Trophoblast cell (in vitro differentiated cells and primary cell): ENCODE measurements at regions not wholly inside any gene's neighbourhood (a gene's known extent, or its start where the extent isn't known, plus 50 kb on each side); places are given as distances from the start of the nearest gene placed in this dataset.

Experiments
- DNase-seq, 2 donors: peaks; one replicate each; pipeline ENCODE4 v3.0.0-alpha.2; 2016
- H2AFZ ChIP-seq: 2 replicates; pipeline ENCODE4 v1.6.1; 2013; ENCODE audit warnings: low read length, moderate library complexity, mild to moderate bottlenecking; ENCODE audit not compliant: insufficient read depth, poor library complexity
- H2AK5ac ChIP-seq: 2 replicates; pipeline ENCODE4 v1.6.1; 2013; ENCODE audit warnings: mild to moderate bottlenecking, low read length
- H2BK120ac ChIP-seq: 2 replicates; pipeline ENCODE4 v1.6.1; 2013; ENCODE audit warnings: low read length, mild to moderate bottlenecking, moderate library complexity; ENCODE audit not compliant: insufficient read depth, poor library complexity
- H2BK12ac ChIP-seq: 2 replicates; pipeline ENCODE4 v1.6.1; 2013; ENCODE audit warnings: mild to moderate bottlenecking, low read length, moderate library complexity
- H2BK5ac ChIP-seq: 2 replicates; pipeline ENCODE4 v1.6.1; 2013; ENCODE audit warnings: low read length, low read depth, moderate library complexity, mild to moderate bottlenecking; ENCODE audit not compliant: poor library complexity
- H3K14ac ChIP-seq: 2 replicates; pipeline ENCODE4 v1.6.1; 2013; ENCODE audit warnings: mild to moderate bottlenecking, low read length
- H3K18ac ChIP-seq: 2 replicates; pipeline ENCODE4 v1.6.1; 2013; ENCODE audit warnings: mild to moderate bottlenecking, low read length
- H3K23ac ChIP-seq: 2 replicates; pipeline ENCODE4 v1.6.1; 2013; ENCODE audit warnings: low read length
- H3K27ac ChIP-seq: 2 replicates; pipeline ENCODE4 v1.5.1; 2013; ENCODE audit warnings: low read depth, mild to moderate bottlenecking, inconsistent platforms, low read length, moderate library complexity
- H3K27me3 ChIP-seq: 2 replicates; pipeline ENCODE4 v1.6.1; 2013; ENCODE audit warnings: inconsistent platforms, mild to moderate bottlenecking, low read length, moderate library complexity; ENCODE audit not compliant: insufficient read depth
- H3K36me3 ChIP-seq, 2 experiments: 1 replicate in 1 of 2; 2 replicates in 1 of 2; pipeline ENCODE4 v1.6.1; 2013; ENCODE audit warnings: low read length in 2 of 2, mild to moderate bottlenecking in 2 of 2, moderate library complexity in 1 of 2; ENCODE audit not compliant: insufficient read depth in 2 of 2, control insufficient read depth in 1 of 2
- H3K4ac ChIP-seq: 2 replicates; pipeline ENCODE4 v1.6.1; 2013; ENCODE audit warnings: low read depth, mild to moderate bottlenecking, low read length, moderate library complexity
- H3K4me1 ChIP-seq, 2 experiments: 1 replicate in 1 of 2; 2 replicates in 1 of 2; pipeline ENCODE4 v1.6.1; 2013; ENCODE audit warnings: low read length in 2 of 2, mild to moderate bottlenecking in 2 of 2, moderate library complexity in 1 of 2; ENCODE audit not compliant: insufficient read depth in 2 of 2, control insufficient read depth in 1 of 2
- H3K4me2 ChIP-seq: 2 replicates; pipeline ENCODE4 v1.6.1; 2013; ENCODE audit warnings: inconsistent platforms, mild to moderate bottlenecking, low read length, moderate library complexity
- H3K4me3 ChIP-seq: 2 replicates; pipeline ENCODE4 v1.5.1; 2013; ENCODE audit warnings: mild to moderate bottlenecking, low read depth, low read length, inconsistent platforms
- H3K79me1 ChIP-seq: one replicate; pipeline ENCODE4 v1.6.1; 2013; ENCODE audit warnings: low read length
- H3K79me2 ChIP-seq: 2 replicates; pipeline ENCODE4 v1.6.1; 2013; ENCODE audit warnings: low read length, mild to moderate bottlenecking; ENCODE audit not compliant: control insufficient read depth, insufficient read depth, poor library complexity
- H3K9ac ChIP-seq: 2 replicates; pipeline ENCODE4 v1.6.1; 2013; ENCODE audit warnings: mild to moderate bottlenecking, low read length
- H3K9me3 ChIP-seq: 2 replicates; pipeline ENCODE4 v1.6.1; 2013; ENCODE audit warnings: low read depth, mild to moderate bottlenecking, control low read depth, inconsistent platforms, low read length; ENCODE audit not compliant: insufficient read depth
- H4K12ac ChIP-seq: 2 replicates; pipeline ENCODE4 v1.6.1; 2013; ENCODE audit warnings: low read depth, mild to moderate bottlenecking, low read length, moderate library complexity
- H4K8ac ChIP-seq: 2 replicates; pipeline ENCODE4 v1.6.1; 2013; ENCODE audit warnings: low read depth, mild to moderate bottlenecking, low read length, moderate library complexity
- H4K91ac ChIP-seq: one replicate; pipeline ENCODE4 v1.6.1; 2013; ENCODE audit warnings: low read depth, mild to moderate bottlenecking, low read length, moderate library complexity
- WGBS: extraction: QIAGEN DNeasy Blood & Tissue Kit; methylation state at CpG from one replicate; pipeline ENCODE4 v1.1.7; 2013; ENCODE audit warnings: missing lambda C conversion rate; ENCODE audit not compliant: insufficient read length, insufficient coverage; ENCODE audit errors: extremely low coverage; 5-methylcytosine and 5-hydroxymethylcytosine counted together

DNA sequence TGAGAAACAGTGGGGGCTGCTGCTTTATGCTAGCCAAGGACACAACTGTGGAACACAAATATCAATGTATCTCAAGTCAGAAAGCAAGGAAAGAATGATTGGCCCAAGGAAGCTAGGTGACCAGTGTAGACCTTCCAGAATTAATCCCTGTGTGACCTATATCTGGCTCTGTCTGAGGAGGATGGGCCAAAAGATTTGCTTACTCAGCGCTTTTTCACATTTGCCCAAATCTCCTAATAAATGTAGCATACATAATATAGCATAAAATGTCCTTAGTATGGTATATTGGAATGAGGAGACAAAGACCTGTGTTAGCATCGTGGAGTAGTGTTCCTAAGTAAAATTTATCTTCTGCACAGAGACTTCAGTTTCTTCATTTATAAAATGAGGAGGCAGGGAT, 66.7 kb upstream of the NT5C1B start:
- WGBS: no CpG with 5 or more reads among the region's 2 CpGs
- no peak overlapping the region for H4K91ac ChIP-seq

DNA sequence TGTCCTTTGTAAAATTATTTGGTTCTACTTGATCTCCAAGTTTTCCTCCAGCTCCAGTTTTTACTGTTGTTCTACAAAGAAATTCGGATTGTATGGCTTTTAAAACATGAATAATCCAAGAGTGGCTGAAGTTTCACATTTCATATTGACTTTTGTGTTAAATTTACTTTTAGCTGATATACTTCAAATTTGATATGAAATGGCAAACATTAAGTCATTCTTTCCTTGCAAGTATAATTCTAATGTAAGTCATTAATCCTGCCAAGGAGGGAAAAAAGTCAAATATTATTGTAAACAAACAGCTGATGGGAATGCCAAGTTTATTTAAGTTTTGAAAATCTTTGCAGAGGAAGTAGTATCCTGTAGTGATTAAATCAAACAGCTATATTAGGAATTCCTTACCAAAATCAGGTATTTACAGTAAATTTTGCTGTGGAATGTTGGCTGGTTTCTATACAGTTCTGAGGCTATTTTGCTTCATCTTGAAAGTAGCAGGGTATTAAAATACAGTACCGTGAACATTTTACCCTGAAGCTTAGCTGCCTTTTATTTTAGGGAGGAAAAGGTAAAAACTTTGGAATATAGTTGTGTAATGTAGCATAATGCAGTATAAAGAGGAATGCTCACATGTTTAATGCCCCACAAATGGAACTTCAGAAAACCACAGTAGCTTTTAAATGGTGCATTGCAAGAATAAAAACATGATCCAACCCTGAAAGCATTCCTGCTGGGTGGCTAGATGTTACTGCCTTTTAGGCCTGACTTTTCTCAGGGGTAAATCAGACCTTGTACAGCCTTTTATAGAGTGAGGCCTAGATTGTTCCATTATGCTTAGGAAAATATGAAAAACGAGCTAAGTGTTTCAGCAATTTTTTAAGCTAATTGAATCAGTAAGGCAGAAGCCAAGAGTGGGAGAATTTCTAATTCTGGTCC, 62.7 kb upstream of the NT5C1B start:
- H2BK5ac ChIP-seq: no peak overlapping the region
- WGBS: no CpG with 5 or more reads among the region's 3 CpGs
- no peaks in the 10 kb centered on the region for H3K9me3 ChIP-seq
- no peaks in the 10 kb centered on the region for H3K79me2 ChIP-seq
- H2AK5ac ChIP-seq: no peak overlapping the region
- DNase-seq: no peak
- no peak overlapping the region for H2BK120ac ChIP-seq
- no peak overlapping the region for H3K18ac ChIP-seq
- H2BK12ac ChIP-seq: no peak overlapping the region
- no peak overlapping the region for H4K8ac ChIP-seq
- H3K23ac ChIP-seq: no peak overlapping the region
- H3K4me1 ChIP-seq: no peaks in the 10 kb centered on the region
- H3K27ac ChIP-seq: peak overlapping the region; percentile 25
- H3K79me1 ChIP-seq: no peaks in the 10 kb centered on the region
- H4K12ac ChIP-seq: no peak overlapping the region
- no peak overlapping the region for H3K9ac ChIP-seq
- no peak overlapping the region for H4K91ac ChIP-seq
- H3K4me2 ChIP-seq: no peak overlapping the region
- H3K14ac ChIP-seq: no peak overlapping the region
- H3K4ac ChIP-seq: no peak overlapping the region
- H2AFZ ChIP-seq: no peak overlapping the region
- no peak overlapping the region for H3K4me3 ChIP-seq
- H3K27me3 ChIP-seq: no peaks in the 10 kb centered on the region
- H3K36me3 ChIP-seq: no peaks in the 10 kb centered on the region

More for the DNA sequence above, 66.7 kb upstream of the NT5C1B start:
- H4K8ac ChIP-seq: no peak overlapping the region
- H3K18ac ChIP-seq: no peak overlapping the region
- no peaks in the 10 kb centered on the region for H3K79me1 ChIP-seq
- H3K36me3 ChIP-seq: no peaks in the 10 kb centered on the region
- no peak overlapping the region for H2BK5ac ChIP-seq
- H2AFZ ChIP-seq: no peak overlapping the region
- H4K12ac ChIP-seq: no peak overlapping the region
- no peak overlapping the region for H3K4ac ChIP-seq
- no peak overlapping the region for H3K14ac ChIP-seq
- no peak for DNase-seq
- no peak overlapping the region for H3K4me3 ChIP-seq
- no peak overlapping the region for H3K4me2 ChIP-seq
- no peak overlapping the region for H3K23ac ChIP-seq
- no peak overlapping the region for H2AK5ac ChIP-seq
- H2BK120ac ChIP-seq: no peak overlapping the region
- no peaks in the 10 kb centered on the region for H3K27me3 ChIP-seq
- H3K27ac ChIP-seq: no peak overlapping the region
- no peaks in the 10 kb centered on the region for H3K9me3 ChIP-seq
- H2BK12ac ChIP-seq: no peak overlapping the region
- H3K9ac ChIP-seq: no peak overlapping the region
- H3K4me1 ChIP-seq: no peaks in the 10 kb centered on the region
- no peaks in the 10 kb centered on the region for H3K79me2 ChIP-seq

DNA sequence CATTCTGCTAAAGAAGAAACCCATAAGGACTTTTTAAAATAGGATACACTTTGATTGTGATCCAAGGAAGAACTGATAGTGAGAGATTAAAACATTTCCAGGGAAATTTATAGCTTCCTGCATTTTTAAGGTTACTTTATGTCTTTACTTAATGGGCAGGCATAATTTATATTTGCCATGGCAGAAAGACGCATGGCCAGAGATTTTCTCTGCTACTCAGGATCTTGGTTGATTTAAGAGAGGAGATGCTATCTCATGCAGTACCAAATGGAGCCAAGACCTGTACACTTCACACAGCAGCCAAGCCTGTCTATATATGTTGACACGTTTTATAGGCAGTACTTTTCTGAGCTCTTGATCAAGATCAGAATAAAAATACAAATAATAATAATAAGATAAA, 60.9 kb upstream of the NT5C1B start:
- no peak overlapping the region for H3K9ac ChIP-seq
- no peak overlapping the region for H2BK12ac ChIP-seq
- H2BK120ac ChIP-seq: no peak overlapping the region
- H3K79me1 ChIP-seq: no peaks in the 10 kb centered on the region
- no peak overlapping the region for H3K4me2 ChIP-seq
- H3K9me3 ChIP-seq: no peaks in the 10 kb centered on the region
- H3K4ac ChIP-seq: no peak overlapping the region
- no peak overlapping the region for H2AK5ac ChIP-seq
- H4K91ac ChIP-seq: no peak overlapping the region
- no peak overlapping the region for H3K18ac ChIP-seq
- no CpG with 5 or more reads among the region's 2 CpGs for WGBS
- no peak overlapping the region for H4K8ac ChIP-seq
- H2AFZ ChIP-seq: no peak overlapping the region
- H3K23ac ChIP-seq: no peak overlapping the region
- H3K27ac ChIP-seq: no peak overlapping the region
- no peaks in the 10 kb centered on the region for H3K79me2 ChIP-seq
- H3K4me3 ChIP-seq: no peak overlapping the region
- no peak overlapping the region for H3K14ac ChIP-seq
- H3K4me1 ChIP-seq: no peaks in the 10 kb centered on the region
- H4K12ac ChIP-seq: no peak overlapping the region
- H3K27me3 ChIP-seq: no peaks in the 10 kb centered on the region
- H2BK5ac ChIP-seq: no peak overlapping the region
- no peaks in the 10 kb centered on the region for H3K36me3 ChIP-seq
- DNase-seq: no peak

DNA sequence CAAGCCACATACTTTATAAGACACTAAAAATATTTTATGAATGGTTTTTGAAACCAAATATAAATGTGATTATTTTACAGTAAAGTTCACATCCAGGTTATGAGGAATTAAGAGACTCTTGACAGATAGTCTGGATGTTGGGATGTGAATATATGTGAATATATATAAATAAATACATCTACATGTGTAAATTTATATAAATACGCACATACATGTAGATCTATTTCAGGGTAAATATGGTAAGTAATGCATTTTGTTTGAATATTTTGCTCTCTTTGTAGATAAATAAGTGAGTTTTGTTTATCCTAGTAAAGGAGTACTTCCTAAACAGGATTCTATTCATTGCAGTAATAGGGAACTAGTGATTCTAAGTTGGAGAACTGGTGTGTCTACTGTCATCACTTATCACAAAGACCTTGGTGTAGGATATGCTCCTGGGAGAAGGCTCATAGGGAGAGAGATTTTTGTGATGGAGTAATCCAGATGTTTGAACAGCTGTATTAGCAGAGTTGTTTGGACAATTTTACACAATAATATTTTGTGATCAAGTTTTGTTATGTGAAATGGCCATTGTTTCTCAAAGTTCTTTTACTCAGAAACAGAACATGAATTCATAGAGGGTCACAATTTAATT, 60.2 kb upstream of the NT5C1B start:
- H3K4ac ChIP-seq: no peak overlapping the region
- no peak overlapping the region for H2AFZ ChIP-seq
- no CpG with 5 or more reads among the region's 1 CpG for WGBS
- H2BK120ac ChIP-seq: no peak overlapping the region
- H3K14ac ChIP-seq: no peak overlapping the region
- no peak overlapping the region for H2BK5ac ChIP-seq
- H3K79me2 ChIP-seq: no peaks in the 10 kb centered on the region
- no peaks in the 10 kb centered on the region for H3K79me1 ChIP-seq
- H3K36me3 ChIP-seq: no peaks in the 10 kb centered on the region
- no peaks in the 10 kb centered on the region for H3K9me3 ChIP-seq
- H2BK12ac ChIP-seq: no peak overlapping the region
- no peak for DNase-seq
- H3K23ac ChIP-seq: no peak overlapping the region
- H3K9ac ChIP-seq: no peak overlapping the region
- no peaks in the 10 kb centered on the region for H3K27me3 ChIP-seq
- H4K12ac ChIP-seq: no peak overlapping the region
- no peak overlapping the region for H3K27ac ChIP-seq
- H3K4me2 ChIP-seq: no peak overlapping the region
- no peak overlapping the region for H4K8ac ChIP-seq
- H2AK5ac ChIP-seq: no peak overlapping the region
- H3K4me3 ChIP-seq: no peak overlapping the region
- H4K91ac ChIP-seq: no peak overlapping the region
- H3K18ac ChIP-seq: no peak overlapping the region
- no peaks in the 10 kb centered on the region for H3K4me1 ChIP-seq
